SHP77 (cell line): ENCODE measurements at regions not wholly inside any gene's neighbourhood (a gene's known extent, or its start where the extent isn't known, plus 50 kb on each side); places are given as distances from the start of the nearest gene placed in this dataset.

Source experiments
- DNase-seq, 2 experiments: peaks; one replicate each; lab custom pipeline; 2025; lab: John Stamatoyannopoulos, UW

DNA sequence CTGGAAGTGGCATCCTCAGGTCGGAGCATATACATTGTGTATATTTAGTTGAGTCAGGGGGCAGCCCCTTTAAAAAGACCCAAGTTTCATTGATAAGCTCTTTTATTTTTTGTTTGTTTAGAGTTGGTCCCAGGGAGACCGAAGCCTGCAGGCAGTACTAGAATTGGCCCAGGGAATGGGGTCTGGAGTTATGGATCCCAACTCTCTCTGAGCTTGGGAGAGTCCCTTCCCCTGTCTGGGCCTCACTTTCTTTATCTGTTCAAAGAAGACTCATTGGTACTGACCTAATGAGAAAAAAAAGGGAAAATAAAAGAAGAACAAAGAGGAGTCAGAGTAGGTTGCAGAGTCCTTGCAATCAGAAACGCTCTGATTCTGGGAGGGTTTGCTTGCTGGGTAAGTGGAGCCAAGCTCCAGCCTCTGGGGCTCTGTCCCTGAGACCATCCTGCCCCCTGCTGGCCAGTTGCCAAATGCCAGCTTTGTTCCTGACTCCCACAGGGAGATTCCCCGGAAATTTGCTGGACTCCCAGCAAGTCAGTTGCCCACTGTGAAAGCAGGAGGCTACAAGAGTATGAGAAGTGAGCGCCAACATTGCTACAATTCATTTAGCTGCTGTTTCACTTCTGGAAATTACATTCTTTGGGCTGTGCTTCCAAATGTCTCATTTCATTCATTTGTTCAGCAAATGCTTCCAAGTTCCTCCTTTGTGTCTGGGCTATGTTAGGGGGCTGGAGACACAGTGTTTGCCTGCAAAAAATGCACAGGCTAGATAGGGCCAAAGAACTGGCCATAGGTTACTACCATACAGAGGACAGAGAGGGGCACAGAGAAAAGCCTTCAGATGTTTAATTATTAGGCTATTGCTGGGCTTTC lies 156.2 kb downstream of the MELK start:
- peak; percentile 34 to 52 for DNase-seq

DNA sequence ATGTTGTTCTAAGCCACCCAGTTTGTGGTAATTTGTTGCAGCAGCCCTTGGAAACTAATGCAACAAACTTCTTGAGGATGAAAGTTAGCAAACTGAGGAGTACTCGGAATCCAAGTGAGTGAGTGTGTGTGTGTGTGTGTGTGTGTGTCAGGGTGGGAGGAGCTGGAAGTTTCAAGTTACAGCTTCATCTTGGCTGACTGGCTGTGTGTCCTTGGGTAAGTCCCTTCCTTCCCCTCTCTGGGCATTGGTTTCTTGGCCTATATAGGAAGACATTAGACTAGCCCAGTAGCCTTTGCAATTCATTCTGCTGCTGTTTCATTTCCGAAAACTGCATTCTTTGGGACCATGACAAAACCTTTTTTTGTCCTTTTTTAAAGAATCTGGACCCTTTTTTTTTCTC lies 157.2 kb downstream of the MELK start:
- no peak for DNase-seq

DNA sequence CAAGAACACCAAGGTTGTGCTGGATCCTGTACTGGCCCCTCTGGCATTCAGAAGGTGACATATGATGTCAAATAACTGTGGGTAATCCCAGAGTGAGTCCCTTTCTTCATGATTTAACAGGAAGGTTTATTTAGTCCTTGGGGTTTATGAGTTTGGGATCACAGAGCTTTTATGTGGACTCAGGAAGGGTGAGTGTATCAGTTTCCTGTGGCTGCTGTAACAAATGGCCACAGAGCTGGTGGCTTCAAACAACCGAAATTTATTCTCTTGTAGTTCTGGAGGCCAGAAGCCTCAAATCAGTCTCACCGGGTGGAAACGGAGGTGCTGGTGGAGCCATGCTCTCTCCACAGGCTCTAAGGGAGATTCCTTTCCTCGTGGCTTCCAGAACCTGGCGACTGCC lies 157.7 kb downstream of the MELK start:
- no peak for DNase-seq

DNA sequence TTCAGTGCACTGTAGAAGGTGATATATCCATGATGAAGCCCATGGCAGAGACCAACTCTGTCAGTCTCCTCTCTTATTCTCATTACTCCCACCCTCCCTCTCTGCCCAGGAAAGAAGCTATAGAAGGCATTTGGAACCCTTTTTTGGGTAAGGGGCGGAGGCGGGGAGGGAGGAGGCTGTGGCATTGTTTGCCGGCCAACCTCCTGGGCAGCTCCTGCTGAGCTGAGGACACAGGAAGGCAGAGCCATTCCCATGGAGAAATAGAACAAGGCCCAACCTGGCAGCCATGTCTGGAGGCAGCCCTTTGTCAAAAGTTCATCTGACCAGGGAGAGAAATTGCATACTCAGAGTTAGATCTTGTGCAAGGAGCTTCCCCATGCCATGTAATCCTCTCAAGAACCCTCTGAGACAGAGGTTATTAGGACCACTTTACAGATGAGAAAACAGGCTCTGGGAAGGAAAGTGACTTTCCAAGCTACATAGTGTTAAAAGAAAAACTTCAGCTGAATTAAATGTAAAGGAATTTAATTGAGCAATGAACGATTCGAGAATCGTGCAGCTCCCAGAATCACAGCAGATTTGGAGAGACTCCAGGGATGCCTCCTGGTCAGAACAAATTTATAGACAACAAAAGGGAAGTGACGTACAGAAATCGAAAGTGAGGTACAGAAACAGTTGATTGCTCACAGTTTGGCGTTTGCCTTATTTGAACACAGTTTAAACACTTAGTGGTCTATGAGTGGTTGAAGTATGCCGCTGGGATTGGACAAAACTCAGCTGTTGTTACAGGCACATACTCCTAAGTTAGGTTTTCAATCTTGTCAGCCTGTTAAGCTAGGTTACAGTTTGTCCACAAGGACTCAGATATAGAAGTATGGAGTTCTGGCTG lies 158.6 kb downstream of the MELK start:
- no peak for DNase-seq

DNA sequence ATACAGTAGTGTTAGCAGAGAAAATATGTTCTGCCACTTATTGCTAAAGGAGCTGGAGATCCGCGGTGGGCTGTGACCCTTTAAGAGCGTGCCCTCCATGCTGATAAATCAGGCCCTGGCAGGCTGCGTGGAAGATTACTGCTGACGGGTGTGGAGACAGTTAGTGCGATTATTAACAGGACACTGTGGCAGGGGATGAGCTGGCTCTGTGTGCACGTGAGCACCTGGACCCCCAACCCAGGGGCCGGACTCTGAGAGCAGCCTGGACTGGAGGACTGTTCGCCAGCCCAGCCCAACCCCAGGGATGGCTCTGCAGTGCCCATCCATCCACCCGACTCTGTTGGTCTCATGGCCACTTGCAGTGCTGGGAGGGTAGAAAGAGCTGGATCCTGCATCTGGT lies 162.0 kb downstream of the MELK start:
- no peak for DNase-seq

DNA sequence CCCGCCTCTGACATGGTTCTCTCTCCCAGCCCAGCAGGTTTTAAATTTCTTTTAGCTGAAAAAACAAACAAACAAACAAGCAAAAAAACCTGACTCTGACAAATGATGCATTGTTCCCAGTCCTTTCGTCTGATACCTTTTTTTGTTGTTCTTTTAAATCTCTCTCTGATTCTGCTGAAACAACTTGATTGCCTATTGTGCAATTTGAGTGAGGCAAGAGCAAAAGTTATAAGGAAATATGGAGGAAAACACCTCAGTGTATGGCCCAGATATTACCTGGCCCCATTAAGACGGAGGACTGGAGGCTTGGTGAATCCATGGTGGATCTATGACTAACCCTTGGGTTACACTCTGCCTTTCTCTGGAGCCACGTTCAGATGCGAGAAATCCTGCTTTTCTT lies 164.0 kb downstream of the MELK start:
- no peak for DNase-seq

DNA sequence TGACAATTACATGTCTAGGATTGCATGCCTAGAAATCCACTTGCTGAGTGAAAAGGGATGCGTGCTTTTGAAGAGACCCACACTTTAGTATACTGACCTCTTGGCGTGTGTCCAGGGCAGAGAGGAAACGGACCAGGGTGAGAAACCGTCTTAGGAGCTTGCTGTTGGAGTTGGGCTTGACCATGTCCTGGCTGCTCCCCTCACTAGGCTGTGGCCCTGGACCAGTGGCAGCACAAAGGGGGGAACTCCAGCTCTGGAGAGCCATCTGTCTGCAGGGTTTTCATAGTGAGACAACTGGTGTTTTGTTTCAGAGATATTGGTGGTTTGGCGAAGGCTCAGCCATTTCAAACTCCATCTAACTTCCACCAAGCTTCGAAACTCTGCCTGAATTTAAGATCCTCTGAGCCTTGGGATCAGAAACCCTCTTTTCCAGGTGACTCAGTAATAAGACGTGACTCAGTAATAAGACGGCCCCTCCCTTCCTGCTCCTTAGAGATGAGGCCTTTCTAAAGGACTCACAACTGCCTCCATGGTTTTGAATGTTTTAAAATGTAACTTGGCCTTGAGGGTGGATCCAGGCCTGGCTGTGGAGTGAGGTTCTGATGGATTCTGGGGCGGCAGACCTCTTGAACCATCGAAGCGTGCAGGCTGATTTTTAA lies 165.8 kb downstream of the MELK start:
- DNase-seq, result no peak

DNA sequence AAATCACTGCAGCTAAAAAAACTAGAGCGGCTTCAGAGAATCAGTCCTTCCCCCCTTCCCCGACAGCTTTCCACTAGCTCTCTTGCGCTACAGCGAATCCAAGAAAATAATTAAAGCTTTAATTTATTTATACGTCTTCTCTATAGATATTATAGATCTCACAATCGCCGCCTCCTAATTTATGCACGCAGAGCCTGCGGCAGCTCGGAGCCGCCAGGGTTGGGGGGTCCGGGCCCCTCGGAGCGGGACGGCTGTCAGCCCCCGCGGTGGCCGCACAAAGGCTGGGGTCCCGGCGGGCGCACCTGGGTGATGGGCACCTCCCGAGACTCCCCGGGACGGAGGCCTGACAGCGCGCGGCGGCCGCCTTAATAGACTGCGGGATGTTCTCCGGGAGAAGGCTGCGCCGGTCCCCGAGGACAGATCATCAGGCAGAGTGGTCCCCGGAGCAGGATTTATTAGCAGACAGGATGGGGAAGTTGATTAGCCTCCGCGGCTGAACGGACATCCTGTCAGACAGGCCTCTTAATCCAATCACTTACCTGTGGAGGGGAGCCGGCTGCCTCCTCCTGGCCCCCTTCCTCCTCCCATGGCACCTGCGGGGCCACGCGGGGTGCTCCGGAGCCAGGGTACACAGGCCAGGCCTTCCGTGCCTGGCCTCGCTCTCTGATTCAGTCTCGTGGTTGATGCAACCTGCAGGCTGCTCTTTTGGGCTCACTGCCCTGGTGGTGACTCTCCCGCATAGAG lies 166.8 kb downstream of the MELK start:
- no peak for DNase-seq

DNA sequence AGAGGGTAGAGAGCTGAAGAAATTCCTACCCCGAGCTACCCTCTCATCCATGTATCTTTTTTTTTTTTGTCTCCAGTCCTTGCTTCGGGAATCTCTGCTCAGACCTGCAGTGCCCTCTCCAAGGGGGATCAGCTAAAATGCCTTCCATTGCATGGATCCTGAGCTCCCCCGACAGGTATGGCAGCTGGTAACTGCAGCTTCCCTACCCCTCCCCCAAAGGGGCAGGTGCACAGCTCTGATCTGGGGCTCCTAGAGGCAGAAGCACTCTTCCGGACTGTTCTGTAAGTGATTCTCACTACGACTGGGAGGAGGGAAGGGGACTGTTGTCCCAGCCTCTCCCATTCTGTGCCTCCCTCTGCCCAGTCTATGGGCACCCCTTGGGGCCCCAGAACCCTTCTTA lies 169.6 kb downstream of the MELK start:
- DNase-seq, result peak; percentile 14 to 38

DNA sequence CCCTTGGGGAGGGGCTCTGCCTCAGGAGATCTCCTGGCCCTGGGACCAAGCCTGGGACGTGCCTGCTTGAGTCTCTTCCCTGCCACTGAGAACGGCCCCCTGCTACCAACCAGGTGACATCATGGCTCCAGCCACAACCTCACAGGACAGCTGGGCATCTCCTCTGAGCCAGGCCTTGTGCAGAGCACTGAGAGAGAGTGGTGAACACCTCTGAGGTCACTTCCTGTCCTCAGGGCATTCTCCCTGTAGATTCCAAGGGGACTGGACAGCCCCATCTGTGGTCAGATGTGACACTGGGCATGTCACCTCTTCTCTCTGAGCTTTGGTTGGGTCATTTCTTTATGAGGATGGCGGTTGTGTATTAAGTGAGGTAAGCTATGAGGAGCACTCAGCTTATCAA lies 172.0 kb downstream of the MELK start:
- DNase-seq, result peak; percentile 28

DNA sequence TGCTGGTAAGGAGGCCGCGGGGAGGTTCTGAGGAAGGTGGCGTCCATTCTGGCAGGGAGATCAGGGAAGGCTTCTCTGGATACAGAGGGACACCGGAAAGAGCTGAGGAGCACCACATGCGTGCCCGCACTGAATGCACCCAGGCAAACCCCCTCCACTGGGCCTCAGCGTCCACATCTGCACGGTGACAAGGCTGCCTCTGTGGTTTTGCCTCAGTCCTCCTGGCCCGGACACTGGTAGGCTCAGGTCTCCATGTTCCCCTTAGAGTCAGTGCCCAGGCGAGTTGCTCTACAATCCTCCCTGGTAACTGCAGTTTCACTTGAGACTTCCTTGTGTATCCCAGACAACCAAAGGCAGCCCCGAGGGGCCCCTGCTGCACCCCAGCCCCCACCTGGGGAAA lies 173.3 kb downstream of the MELK start:
- no peak for DNase-seq

DNA sequence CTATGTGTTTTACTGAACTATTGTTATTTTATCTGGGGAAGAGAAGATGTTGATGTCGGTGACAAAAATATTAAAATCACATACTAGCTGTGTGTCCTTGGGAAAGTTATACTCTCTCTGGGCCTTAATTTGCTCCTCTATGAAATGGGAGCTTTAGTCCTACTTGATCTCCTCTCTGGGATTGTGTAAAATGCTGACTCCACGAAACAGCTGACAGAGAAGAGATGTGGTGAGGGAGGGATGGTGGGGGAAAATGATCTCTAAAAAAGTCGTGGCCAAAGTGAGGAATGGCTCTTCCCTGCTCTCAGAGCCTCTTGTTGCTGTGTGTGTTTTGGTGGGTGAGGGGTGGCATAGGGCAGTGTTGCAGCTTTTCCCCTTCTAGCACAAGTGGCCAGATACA lies 173.7 kb downstream of the MELK start:
- no peak for DNase-seq

DNA sequence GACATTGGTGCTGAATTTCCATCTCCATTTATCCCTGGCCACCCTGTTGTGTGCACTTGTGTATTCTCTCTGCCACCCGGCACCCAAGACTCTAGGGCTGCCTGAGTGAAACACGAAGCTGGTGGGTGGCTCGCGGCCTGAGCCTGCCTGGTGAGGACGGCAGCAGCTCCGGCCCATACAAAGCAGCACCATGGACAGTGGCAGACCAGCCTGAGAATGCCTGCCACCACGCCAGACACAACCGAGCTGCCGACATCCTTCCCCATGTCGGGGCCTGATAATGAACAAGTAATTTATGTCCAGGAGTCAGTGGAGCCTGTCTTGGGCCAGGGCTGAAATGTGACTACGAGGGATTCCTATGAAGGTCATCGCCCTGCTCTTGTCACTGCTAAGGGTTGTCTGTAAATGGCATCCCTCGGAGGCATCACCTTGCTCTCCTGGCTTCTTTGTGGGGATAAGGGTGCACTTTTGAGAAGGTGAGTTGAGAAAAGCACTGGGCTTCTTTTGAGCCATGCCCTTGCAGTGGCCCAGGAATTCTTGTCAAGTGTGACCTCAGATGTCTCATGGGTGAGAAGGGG lies 175.7 kb downstream of the MELK start:
- no peak for DNase-seq

DNA sequence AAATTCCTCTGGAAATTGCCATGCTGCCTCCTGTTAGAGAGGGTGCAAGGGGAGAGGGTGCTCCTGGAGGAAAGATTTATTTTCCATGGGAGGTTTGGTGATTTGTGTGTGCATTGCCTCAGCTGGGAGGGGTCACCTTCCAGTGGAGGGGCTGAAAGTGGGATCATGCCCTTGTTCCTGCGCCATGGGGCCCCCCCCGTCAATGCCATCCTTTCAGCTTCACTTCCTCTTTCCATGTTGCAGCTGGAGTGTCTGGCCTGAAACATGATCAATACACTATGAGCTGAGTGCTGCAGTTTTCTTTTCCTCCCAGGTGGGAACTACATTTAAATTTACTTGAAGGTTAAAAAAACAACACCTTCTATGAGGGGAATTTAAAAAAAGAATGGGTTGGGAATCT lies 176.8 kb downstream of the MELK start:
- no peak for DNase-seq

DNA sequence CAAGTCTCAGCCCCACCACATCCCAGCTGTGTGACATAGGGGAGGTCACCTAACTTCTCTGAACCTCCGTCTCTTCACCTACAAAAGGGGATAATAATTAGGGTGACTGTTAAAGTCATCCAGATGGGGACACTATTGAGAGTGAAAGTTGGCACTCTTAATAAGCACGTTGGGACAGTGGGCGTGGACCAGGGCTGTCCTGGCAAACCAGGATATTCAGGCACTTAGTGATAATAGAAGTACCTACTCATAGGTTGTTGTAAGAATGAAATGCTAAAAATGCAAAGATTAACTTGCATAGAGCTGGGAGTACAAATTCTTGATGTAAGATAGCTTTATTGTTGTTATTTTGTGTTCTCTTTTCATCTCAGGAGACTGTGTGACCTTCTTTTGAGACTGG lies 177.9 kb downstream of the MELK start:
- no peak for DNase-seq

DNA sequence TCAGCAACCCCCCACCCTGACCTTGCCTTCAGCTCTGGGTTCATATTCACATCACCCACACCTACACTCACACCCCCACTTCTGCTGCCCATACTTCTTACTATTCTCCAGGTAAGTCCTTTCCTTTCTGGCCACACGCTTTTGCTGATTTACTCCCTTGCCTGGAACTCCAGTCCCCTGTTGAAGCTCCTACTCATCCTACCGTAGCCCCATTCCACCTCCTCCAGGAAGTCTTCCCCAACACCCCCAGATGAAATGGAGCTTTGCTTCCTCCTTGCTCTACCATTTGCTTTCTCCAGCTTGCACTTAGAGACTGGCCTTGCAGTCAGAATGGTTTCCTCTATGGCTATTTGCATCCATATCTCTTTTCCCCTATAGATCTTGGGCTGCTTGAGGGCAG lies 182.3 kb downstream of the MELK start:
- DNase-seq, result no peak

DNA sequence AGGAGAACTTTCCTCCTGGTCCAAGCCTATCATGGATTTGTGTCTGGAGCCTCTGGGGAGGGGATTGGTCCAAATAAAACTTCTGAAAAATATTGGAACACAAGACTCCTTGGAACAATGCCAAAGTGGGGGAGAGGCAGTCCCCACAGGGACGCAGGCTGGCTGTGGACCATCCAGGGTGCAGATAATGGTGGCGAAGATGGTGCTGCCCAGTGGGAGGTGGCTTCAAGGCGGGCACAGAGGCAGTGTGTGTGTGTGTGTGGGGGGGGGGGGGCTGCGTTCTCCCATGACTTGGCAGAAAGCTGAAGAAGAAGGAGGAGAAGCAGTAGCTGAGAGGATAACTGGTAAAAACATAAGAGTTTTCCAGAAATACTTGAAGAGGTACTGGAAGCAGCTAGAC lies 186.4 kb downstream of the MELK start:
- DNase-seq, result no peak

DNA sequence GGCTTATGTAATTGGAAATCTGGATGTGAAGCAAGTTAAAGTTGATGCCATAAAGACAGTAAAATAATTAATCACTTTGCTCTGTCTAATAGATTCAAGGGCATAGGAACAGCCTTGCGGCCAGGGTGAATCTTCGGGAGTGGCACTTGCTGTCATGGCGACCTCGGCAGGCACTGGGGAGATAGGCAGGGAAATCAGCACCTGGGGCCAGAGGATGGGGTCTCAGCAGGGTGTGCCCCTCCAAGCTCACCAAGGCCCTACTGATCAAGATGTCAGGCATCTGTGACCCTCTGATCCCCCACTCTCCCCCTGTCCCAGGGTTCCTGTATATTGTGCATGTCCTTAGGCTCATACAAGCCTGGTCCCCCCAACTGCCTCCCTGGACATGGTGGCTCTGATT lies 187.3 kb downstream of the MELK start:
- DNase-seq, result no peak

DNA sequence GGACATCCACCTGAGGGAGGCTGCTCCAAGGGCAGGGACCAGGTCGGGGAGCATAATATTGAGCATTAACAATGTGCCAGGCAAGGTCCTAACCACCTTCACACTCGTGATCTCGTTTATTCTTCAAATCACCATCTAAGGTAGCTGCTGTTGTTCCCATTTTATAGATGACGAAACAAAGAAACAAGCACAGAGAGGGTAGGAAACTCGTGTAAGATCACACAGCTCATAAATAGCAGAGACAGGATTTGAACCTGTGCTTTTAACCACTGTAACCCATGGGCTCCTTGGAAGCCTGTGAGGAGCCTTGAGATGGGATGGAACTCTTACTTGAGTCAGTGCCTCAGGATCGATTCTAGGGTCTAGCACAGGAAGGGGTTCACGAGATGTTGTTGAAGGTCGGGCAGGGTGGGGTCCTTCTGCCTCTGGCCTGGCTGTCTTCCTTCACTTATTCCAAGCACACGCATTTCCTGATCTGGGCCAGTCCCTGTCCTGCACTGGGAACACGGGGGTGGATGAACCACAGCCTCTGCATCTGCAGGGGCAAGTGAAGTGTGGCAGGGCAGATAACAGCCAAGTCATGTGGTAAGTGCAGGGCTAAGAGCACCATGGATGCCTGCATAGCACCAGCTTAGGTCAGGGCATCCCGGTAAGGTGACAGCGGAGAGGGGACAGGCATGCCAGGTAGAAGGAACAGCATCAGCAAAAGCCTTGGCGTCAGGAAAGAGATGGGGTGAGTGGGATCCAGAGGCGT lies 188.1 kb downstream of the MELK start:
- no peak for DNase-seq

DNA sequence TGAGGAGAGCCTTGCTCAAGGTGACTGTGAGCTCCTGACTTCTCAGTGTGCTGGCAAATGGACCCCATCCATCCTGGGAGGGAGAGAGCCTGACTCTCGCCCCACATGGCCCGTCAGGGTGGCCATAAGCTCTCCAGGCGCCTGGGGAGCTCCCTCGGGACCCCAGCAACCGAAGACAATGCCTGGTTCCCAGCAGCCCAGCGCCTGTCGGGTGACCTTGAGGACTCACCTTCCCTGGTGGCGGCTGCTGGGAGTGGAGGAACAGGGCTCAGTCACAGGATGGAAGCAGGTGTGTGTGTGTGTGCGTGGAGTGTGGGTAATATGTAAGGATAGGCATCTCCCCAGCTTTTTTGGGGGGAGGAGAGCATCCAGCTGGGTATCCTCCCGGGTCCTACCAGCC lies 190.3 kb downstream of the MELK start:
- peak in 1 of 2 experiments; percentile 7 for DNase-seq

DNA sequence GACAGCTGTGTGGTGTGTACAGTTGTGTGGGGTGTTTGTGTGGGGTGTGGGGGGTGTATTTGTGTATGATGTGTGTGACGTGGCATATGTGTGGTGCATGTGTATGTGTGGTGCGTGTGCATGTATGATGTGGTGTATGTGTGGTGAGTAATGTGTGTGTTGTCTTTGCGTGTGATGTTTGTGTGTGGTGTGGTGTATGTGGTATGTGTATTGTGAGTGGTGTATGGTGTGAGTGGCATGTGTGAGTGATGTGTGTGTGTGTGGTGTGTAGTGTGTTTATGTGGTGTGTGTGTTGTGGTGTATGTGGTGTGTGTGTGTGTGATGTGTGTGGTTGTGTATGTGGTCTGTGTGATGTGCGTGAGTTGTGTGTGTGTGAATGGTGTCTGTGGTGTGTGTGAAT lies 191.1 kb downstream of the MELK start:
- DNase-seq, result no peak
